Naive B cell (primary cell): ENCODE measurements at regions not wholly inside any gene's neighbourhood (a gene's known extent, or its start where the extent isn't known, plus 50 kb on each side); places are given as distances from the start of the nearest gene placed in this dataset.
"Not testable (repeated sequence)": the region's sequence is repeated elsewhere in the genome, so short reads cannot be mapped to it uniquely, and the experiment has no call there.

Experiments
- ATAC-seq, 2 donors: fragments of 150-1000 bp; cut with Tn5 transposase; 2 replicates each; pipeline ENCODE4 v1.10.0; 2021; ENCODE audit warnings: low read depth in 2 of 2, mild to moderate bottlenecking in 2 of 2, moderate library complexity in 2 of 2
- DNase-seq: peaks from one replicate; pipeline ENCODE4 v3.0.0; 2022
- H3K27ac Mint-ChIP-seq, 6 donors: one replicate each; pipeline ENCODE4 v1.8.0; 2020 to 2022; ENCODE audit warnings: mild to moderate bottlenecking in 6 of 6, mixed read lengths in 6 of 6, moderate library complexity in 5 of 6, inconsistent platforms in 2 of 6
- H3K27me3 Mint-ChIP-seq, 3 donors: one replicate each; pipeline ENCODE4 v1.8.0; 2021 to 2022; ENCODE audit warnings: mixed read lengths in 3 of 3, mild to moderate bottlenecking in 1 of 3
- H3K36me3 Mint-ChIP-seq, 2 donors: one replicate each; pipeline ENCODE4 v1.8.0; 2020 to 2022; ENCODE audit warnings: mixed read lengths in 2 of 2, inconsistent platforms in 1 of 2, mild to moderate bottlenecking in 1 of 2
- H3K4me1 Mint-ChIP-seq, 3 donors: one replicate each; pipeline ENCODE4 v1.8.0; 2020 to 2022; ENCODE audit warnings: mixed read lengths in 3 of 3, inconsistent platforms in 1 of 3, mild to moderate bottlenecking in 1 of 3, moderate library complexity in 1 of 3
- H3K4me3 Mint-ChIP-seq, 8 donors: one replicate each; pipeline ENCODE4 v1.8.0; 2020 to 2022; ENCODE audit warnings: mild to moderate bottlenecking in 8 of 8, mixed read lengths in 8 of 8, moderate library complexity in 8 of 8, inconsistent platforms in 2 of 8
- H3K9me3 Mint-ChIP-seq, 7 donors: one replicate each; pipeline ENCODE4 v1.8.0; 2020 to 2022; ENCODE audit warnings: mixed read lengths in 7 of 7, mild to moderate bottlenecking in 5 of 7, inconsistent platforms in 2 of 7, moderate library complexity in 1 of 7

DNA sequence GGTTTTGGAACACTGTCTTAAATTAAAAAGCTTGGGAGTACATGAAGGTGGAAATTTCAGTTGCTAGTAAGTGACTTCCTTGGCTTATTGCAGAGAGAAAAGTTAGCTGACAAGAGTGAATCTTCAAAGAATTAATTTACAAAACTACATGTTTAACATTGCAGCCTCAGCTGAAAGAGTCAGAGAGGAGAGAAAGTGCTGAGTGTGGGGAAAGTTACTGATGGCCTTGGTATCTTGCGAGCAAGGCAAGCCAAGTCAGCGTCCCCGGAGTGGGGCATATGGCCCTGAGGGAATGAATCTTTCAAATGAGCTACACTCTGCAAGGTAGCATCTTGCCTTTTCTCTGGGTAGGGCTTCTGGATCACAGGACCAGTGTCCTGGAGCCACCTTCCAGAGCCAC lies 131.3 kb downstream of the LPIN1 start:
- Mint-ChIP-seq H3K4me3 (no peak overlapping the region), H3K27ac (no peak overlapping the region), H3K4me1 (peaks cover 16 to 32% (median 17%) of the 10 kb centered on the region in 3 donors), H3K27me3 (no peaks in the 10 kb centered on the region), H3K36me3 (peaks cover 0 to 7% of the 10 kb centered on the region in 2 donors), H3K9me3 (peaks cover 0 to 4% (median 0%) of the 10 kb centered on the region in 7 donors)
- no peak for DNase-seq
- no peak for ATAC-seq

DNA sequence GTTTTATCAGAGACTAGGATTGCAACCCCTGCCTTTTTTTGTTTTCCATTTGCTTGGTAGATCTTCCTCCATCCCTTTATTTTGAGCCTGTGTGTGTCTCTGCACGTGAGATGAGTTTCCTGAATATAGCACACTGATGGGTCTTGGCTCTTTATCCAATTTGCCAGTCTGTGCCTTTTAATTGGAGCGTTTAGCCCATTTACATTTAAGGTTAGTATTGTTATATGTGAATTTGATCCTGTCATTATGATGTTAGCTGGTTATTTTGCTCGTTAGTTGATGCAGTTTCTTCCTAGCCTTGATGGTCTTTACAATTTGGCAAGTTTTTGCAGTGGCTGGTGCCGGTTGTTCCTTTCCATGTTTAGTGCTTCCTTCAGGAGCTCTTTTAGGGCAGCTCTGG lies 138.8 kb downstream of the LPIN1 start:
- not testable (repeated sequence) for H3K4me1 Mint-ChIP-seq, H3K27me3 Mint-ChIP-seq, DNase-seq, H3K27ac Mint-ChIP-seq, ATAC-seq, H3K4me3 Mint-ChIP-seq
- H3K36me3 Mint-ChIP-seq = peaks cover 5 to 23% of the 10 kb centered on the region in 2 donors
- H3K9me3 Mint-ChIP-seq = peaks cover 9 to 35% (median 27%) of the 10 kb centered on the region in 7 donors

GRCh38 chr2:11886899-11887298 lies 140.5 kb downstream of the LPIN1 start:
- H3K27me3 Mint-ChIP-seq, H3K4me1 Mint-ChIP-seq, H3K27ac Mint-ChIP-seq, ATAC-seq, DNase-seq, H3K4me3 Mint-ChIP-seq: not testable (repeated sequence)
- Mint-ChIP-seq H3K36me3 (peaks cover 14 to 35% of the 10 kb centered on the region in 2 donors), H3K9me3 (peaks cover 17 to 48% (median 37%) of the 10 kb centered on the region in 7 donors)

DNA sequence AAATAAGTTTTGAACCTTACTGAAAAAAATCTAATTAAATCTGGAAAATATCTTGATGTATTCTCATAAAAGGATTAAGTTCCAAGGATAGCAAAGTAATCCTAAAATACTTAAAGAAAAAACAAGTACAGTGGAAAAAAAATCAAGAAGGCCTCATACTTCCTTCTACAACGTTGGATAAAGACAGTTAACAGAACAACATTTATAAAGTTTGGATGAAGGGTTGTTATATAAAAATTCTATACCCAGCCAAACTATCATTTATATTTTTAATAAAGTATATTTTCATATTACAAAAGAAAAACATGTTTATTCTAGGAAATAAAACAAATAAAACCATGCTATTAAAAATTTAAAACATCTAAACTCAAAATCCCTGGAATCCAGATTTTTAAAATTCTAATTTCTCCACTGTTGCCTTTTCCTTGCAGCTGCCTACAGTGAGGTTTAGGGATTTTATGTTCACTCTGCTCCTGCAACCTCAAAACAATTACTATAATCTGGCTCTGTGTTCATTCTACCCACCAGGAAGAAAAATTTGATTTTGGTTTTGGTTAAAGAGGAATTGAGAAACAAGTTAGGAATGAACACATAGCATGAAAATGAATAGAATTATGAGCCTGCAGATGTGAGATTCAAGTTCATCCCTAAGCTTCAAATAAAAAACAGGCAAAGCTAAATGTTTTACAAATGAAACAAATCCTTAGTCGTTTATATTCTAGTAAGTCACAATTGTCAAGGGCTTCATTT lies 142.8 kb downstream of the LPIN1 start:
- DNase-seq (no peak), ATAC-seq (no peak)
- H3K36me3 Mint-ChIP-seq = peaks cover 26 to 59% of the 10 kb centered on the region in 2 donors
- H3K27ac Mint-ChIP-seq = no peak overlapping the region
- H3K4me1 Mint-ChIP-seq = peaks cover 0 to 5% (median 4%) of the 10 kb centered on the region in 3 donors
- H3K27me3 Mint-ChIP-seq = peaks cover 0 to 4% (median 0%) of the 10 kb centered on the region in 3 donors
- peaks cover 36 to 65% (median 49%) of the 10 kb centered on the region in 7 donors for H3K9me3 Mint-ChIP-seq
- H3K4me3 Mint-ChIP-seq = no peak overlapping the region

- Mint-ChIP-seq H3K4me3 (no peak overlapping the region), H3K9me3 (peaks cover 39 to 71% (median 52%) of the 10 kb centered on the region in 7 donors), H3K27ac (no peak overlapping the region), H3K27me3 (peaks cover 0 to 4% (median 0%) of the 10 kb centered on the region in 3 donors), H3K36me3 (peaks cover 26 to 65% of the 10 kb centered on the region in 2 donors), H3K4me1 (peaks cover 0 to 8% (median 5%) of the 10 kb centered on the region in 3 donors)
- DNase-seq (no peak), ATAC-seq (no peak)
Observed at GRCh38 chr2:11889854-11890253, 143.4 kb downstream of the LPIN1 start.

- Mint-ChIP-seq H3K4me1 (peaks cover 0 to 9% (median 5%) of the 10 kb centered on the region in 3 donors), H3K9me3 (peaks cover 40 to 70% (median 54%) of the 10 kb centered on the region in 7 donors), H3K27ac (no peak overlapping the region), H3K27me3 (peaks cover 0 to 4% (median 0%) of the 10 kb centered on the region in 3 donors), H3K36me3 (peaks cover 26 to 66% of the 10 kb centered on the region in 2 donors), H3K4me3 (peak overlapping the region in 1 of 8 donors; percentile 28)
- DNase-seq (no peak), ATAC-seq (no peak)
Observed at GRCh38 chr2:11891028-11891427, 144.6 kb downstream of the LPIN1 start.

- peak overlapping the region in 1 of 6 donors; percentile 71 for H3K27ac Mint-ChIP-seq
Observed at GRCh38 chr2:11891671-11892440, 145.4 kb downstream of the LPIN1 start.

DNA sequence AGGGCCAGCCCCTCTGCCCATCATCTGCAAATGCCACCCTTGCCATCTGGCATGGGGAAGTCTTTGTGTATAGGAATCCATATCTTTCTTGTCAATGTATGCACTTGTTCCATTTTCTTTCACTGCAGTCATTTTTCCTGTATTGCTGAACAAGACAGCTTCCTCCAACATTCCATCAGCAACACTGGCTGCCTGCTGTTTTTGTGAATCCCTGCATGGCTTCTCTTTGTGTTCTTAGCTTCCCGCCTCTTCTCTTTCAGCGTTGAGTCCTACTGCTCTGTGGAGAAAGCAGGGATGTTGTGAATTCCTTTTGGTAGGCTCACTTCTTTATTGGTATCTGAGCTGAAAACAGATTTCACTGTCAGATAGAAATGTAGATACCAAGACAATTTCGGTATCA lies 150.0 kb downstream of the LPIN1 start:
- DNase-seq = no peak
- H3K4me3 Mint-ChIP-seq = peak overlapping the region in 1 of 8 donors; percentile 6
- no peak for ATAC-seq

More at GRCh38 chr2:11891671-11892440, 145.4 kb downstream of the LPIN1 start:
- Mint-ChIP-seq H3K36me3 (peaks cover 26 to 62% of the 10 kb centered on the region in 2 donors), H3K4me1 (peaks cover 0 to 9% (median 0%) of the 10 kb centered on the region in 3 donors), H3K9me3 (peaks cover 35 to 67% (median 54%) of the 10 kb centered on the region in 7 donors), H3K4me3 (no peak overlapping the region), H3K27me3 (peaks cover 0 to 4% (median 0%) of the 10 kb centered on the region in 3 donors)
- no peak for ATAC-seq
- no peak for DNase-seq

GRCh38 chr2:11898576-11898975 lies 152.1 kb downstream of the LPIN1 start:
- peaks cover 9 to 17% (median 15%) of the 10 kb centered on the region in 3 donors for H3K4me1 Mint-ChIP-seq
- ATAC-seq (no peak), DNase-seq (no peak)
- H3K27ac Mint-ChIP-seq = peak overlapping the region in 1 of 6 donors; percentile 54
- no peaks in the 10 kb centered on the region for H3K27me3 Mint-ChIP-seq
- peaks cover 11 to 18% (median 16%) of the 10 kb centered on the region in 7 donors for H3K9me3 Mint-ChIP-seq
- peak overlapping the region in 1 of 8 donors; percentile 24 for H3K4me3 Mint-ChIP-seq
- peaks cover 0 to 20% of the 10 kb centered on the region in 2 donors for H3K36me3 Mint-ChIP-seq

More for the DNA sequence above, 150.0 kb downstream of the LPIN1 start:
- Mint-ChIP-seq H3K27ac (no peak overlapping the region), H3K36me3 (peaks cover 12 to 35% of the 10 kb centered on the region in 2 donors), H3K4me1 (peaks cover 4 to 11% (median 4%) of the 10 kb centered on the region in 3 donors), H3K27me3 (peaks cover 0 to 4% (median 0%) of the 10 kb centered on the region in 3 donors), H3K9me3 (peaks cover 19 to 32% (median 29%) of the 10 kb centered on the region in 7 donors)

- Mint-ChIP-seq H3K27me3 (no peaks in the 10 kb centered on the region), H3K36me3 (peaks cover 0 to 19% of the 10 kb centered on the region in 2 donors), H3K4me1 (peaks cover 17 to 24% (median 23%) of the 10 kb centered on the region in 3 donors), H3K27ac (no peak overlapping the region), H3K9me3 (peaks cover 6 to 13% (median 11%) of the 10 kb centered on the region in 7 donors), H3K4me3 (no peak overlapping the region)
- DNase-seq (no peak), ATAC-seq (no peak)
Observed at GRCh38 chr2:11899264-11899818, 152.9 kb downstream of the LPIN1 start.

- not testable (repeated sequence) for H3K36me3 Mint-ChIP-seq, H3K27ac Mint-ChIP-seq, DNase-seq, ATAC-seq, H3K9me3 Mint-ChIP-seq, H3K4me3 Mint-ChIP-seq, H3K27me3 Mint-ChIP-seq
- peaks cover 23 to 26% (median 26%) of the 10 kb centered on the region in 3 donors for H3K4me1 Mint-ChIP-seq
Observed at GRCh38 chr2:11900891-11901290, 154.5 kb downstream of the LPIN1 start.

DNA sequence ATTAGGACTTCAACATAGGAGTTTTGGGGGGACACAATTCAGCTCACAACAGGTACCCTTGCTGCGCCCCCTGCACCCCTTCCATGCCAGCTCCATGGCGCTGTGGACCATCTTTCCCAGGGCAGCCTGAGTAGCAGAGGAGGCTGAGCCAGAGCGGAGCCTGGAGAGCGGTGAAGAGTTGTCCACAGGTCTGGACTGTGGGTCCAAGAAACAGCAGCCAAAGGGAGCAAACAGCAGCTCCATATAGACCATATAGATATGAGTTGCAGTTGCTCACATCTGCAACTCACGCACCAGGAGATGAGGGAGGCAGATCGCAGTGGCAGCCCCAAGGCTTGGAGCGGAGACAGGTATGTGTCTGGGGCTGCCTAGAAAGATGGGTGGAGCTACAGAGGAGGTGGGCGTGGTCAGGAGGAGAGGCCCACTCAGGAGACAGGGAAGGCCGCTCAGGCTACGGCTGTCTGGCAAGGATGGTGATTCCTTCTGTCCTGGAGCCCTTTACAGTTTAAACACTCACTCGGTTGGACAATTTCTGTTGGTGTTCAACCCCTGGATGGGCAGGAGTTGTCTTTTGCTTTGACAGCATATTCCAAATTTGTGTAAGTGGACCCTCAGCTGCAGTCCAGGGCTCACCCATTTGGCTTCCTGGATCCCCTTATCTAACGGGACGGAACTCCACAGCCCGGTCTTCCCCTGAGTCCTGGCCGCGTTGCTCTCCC lies 155.1 kb downstream of the LPIN1 start:
- peak overlapping the region in 1 of 8 donors; percentile 57 for H3K4me3 Mint-ChIP-seq
- ATAC-seq = no peak
- H3K36me3 Mint-ChIP-seq = peaks cover 0 to 10% of the 10 kb centered on the region in 2 donors
- peaks cover 0 to 5% (median 1%) of the 10 kb centered on the region in 7 donors for H3K9me3 Mint-ChIP-seq
- no peak for DNase-seq
- H3K27ac Mint-ChIP-seq = peak overlapping the region in 2 of 6 donors; percentile 48 to 90
- no peaks in the 10 kb centered on the region for H3K27me3 Mint-ChIP-seq
- H3K4me1 Mint-ChIP-seq = peaks cover 23 to 32% (median 28%) of the 10 kb centered on the region in 3 donors
